ENCODE measurements at regions not wholly inside any gene's neighbourhood (a gene's known extent, or its start where the extent isn't known, plus 50 kb on each side); places are given as distances from the start of the nearest gene placed in this dataset.

GRCh38 chr5:2047341-2047927, 164.7 kb upstream of the IRX4 start:
- DNase-seq: peak; percentile 30
- in situ Hi-C loops (cut with MboI; ENCODE audit: low pct_unique_long_range_greater_than_20kb, low sequenced_read_pairs): no loop called here

GRCh38 chr5:2044041-2044440, 161.3 kb upstream of the IRX4 start:
- in situ Hi-C loops (cut with MboI; ENCODE audit: low pct_unique_long_range_greater_than_20kb, low sequenced_read_pairs): no loop called here
- DNase-seq: no peak

GRCh38 chr5:2039180-2039531, 156.4 kb upstream of the IRX4 start:
- no peak for DNase-seq
- in situ Hi-C loops (cut with MboI; ENCODE audit: low pct_unique_long_range_greater_than_20kb, low sequenced_read_pairs): no loop called here

- DNase-seq: peak; percentile 72
- in situ Hi-C loops (cut with MboI; ENCODE audit: low pct_unique_long_range_greater_than_20kb, low sequenced_read_pairs): no loop called here
Measured at GRCh38 chr5:2038321-2039179, 155.8 kb upstream of the IRX4 start.

- DNase-seq: no peak
- in situ Hi-C loops (cut with MboI; ENCODE audit: low pct_unique_long_range_greater_than_20kb, low sequenced_read_pairs): no loop called here
Measured at GRCh38 chr5:2036885-2037284, 154.2 kb upstream of the IRX4 start.

- in situ Hi-C loops (cut with MboI; ENCODE audit: low pct_unique_long_range_greater_than_20kb, low sequenced_read_pairs): no loop called here
- DNase-seq: no peak
Measured at GRCh38 chr5:2032432-2032831, 149.7 kb upstream of the IRX4 start.

- DNase-seq: no peak
- in situ Hi-C loops (cut with MboI; ENCODE audit: low pct_unique_long_range_greater_than_20kb, low sequenced_read_pairs): no loop called here
Measured at GRCh38 chr5:2031581-2031980, 148.9 kb upstream of the IRX4 start.

GRCh38 chr5:2030131-2030530, 147.4 kb upstream of the IRX4 start:
- no peak for DNase-seq
- in situ Hi-C loops (cut with MboI; ENCODE audit: low pct_unique_long_range_greater_than_20kb, low sequenced_read_pairs): no loop called here

- in situ Hi-C loops (cut with MboI; ENCODE audit: low pct_unique_long_range_greater_than_20kb, low sequenced_read_pairs): no loop called here
- DNase-seq: no peak
Measured at GRCh38 chr5:2029206-2029605, 146.5 kb upstream of the IRX4 start.

- in situ Hi-C loops (cut with MboI; ENCODE audit: low pct_unique_long_range_greater_than_20kb, low sequenced_read_pairs): no loop called here
- no peak for DNase-seq
Measured at GRCh38 chr5:2027790-2028189, 145.1 kb upstream of the IRX4 start.

- DNase-seq: no peak
- in situ Hi-C loops (cut with MboI; ENCODE audit: low pct_unique_long_range_greater_than_20kb, low sequenced_read_pairs): no loop called here
Measured at GRCh38 chr5:2024986-2025721, 142.4 kb upstream of the IRX4 start.

- in situ Hi-C loops (cut with MboI; ENCODE audit: low pct_unique_long_range_greater_than_20kb, low sequenced_read_pairs): no loop called here
- DNase-seq: no peak
Measured at GRCh38 chr5:2023196-2023595, 140.5 kb upstream of the IRX4 start.

- in situ Hi-C loops (cut with MboI; ENCODE audit: low pct_unique_long_range_greater_than_20kb, low sequenced_read_pairs): no loop called here
- DNase-seq: no peak
Measured at GRCh38 chr5:2022436-2022835, 139.7 kb upstream of the IRX4 start.

- in situ Hi-C loops (cut with MboI; ENCODE audit: low pct_unique_long_range_greater_than_20kb, low sequenced_read_pairs): no loop called here
Measured at GRCh38 chr5:2021484-2022176, 138.9 kb upstream of the IRX4 start.

GRCh38 chr5:2020730-2021129, 138.0 kb upstream of the IRX4 start:
- DNase-seq: no peak
- in situ Hi-C loops (cut with MboI; ENCODE audit: low pct_unique_long_range_greater_than_20kb, low sequenced_read_pairs): no loop called here

More at GRCh38 chr5:2021484-2022176, 138.9 kb upstream of the IRX4 start:
- DNase-seq: no peak

GRCh38 chr5:2019716-2020115, 137.0 kb upstream of the IRX4 start:
- in situ Hi-C loops (cut with MboI; ENCODE audit: low pct_unique_long_range_greater_than_20kb, low sequenced_read_pairs): no loop called here
- DNase-seq: no peak

GRCh38 chr5:2018390-2018724, 135.6 kb upstream of the IRX4 start:
- in situ Hi-C loops (cut with MboI; ENCODE audit: low pct_unique_long_range_greater_than_20kb, low sequenced_read_pairs): no loop called here
- no peak for DNase-seq

- peak; percentile 64 for DNase-seq
- in situ Hi-C loops (cut with MboI; ENCODE audit: low pct_unique_long_range_greater_than_20kb, low sequenced_read_pairs): no loop called here
Measured at GRCh38 chr5:2017540-2018389, 135.0 kb upstream of the IRX4 start.

GRCh38 chr5:2015961-2016360, 133.2 kb upstream of the IRX4 start:
- DNase-seq: no peak
- in situ Hi-C loops (cut with MboI; ENCODE audit: low pct_unique_long_range_greater_than_20kb, low sequenced_read_pairs): no loop called here

Measured in KBM-7 (cell line).